Activated naive CD4-positive, alpha-beta T cell treated with anti-CD3 and anti-CD28 coated beads for 36 hours (primary cell): ENCODE measurements at regions not wholly inside any gene's neighbourhood (a gene's known extent, or its start where the extent isn't known, plus 50 kb on each side); places are given as distances from the start of the nearest gene placed in this dataset.

Experiments used
- CTCF ChIA-PET: fragments of 350-600 bp; sonication (Branson Sonifier 250); formaldehyde crosslinking; loops from one replicate; lab custom pipeline; 2021; ENCODE audit warnings: antibody characterized with exemption; lab: Charles Lee
- DNase-seq: peaks from one replicate; pipeline ENCODE4 v3.0.0-alpha.2; 2020
- H3K27ac Mint-ChIP-seq: one replicate; pipeline ENCODE4 v1.8.0; 2021; ENCODE audit warnings: mild to moderate bottlenecking, mixed read lengths
- H3K27me3 Mint-ChIP-seq: one replicate; pipeline ENCODE4 v1.8.0; 2021; ENCODE audit warnings: low read depth, mixed read lengths
- H3K36me3 Mint-ChIP-seq: one replicate; pipeline ENCODE4 v1.8.0; 2021; ENCODE audit warnings: low read depth, mixed read lengths
- H3K4me1 Mint-ChIP-seq: one replicate; pipeline ENCODE4 v1.8.0; 2021; ENCODE audit warnings: low read depth, mixed read lengths
- H3K4me3 Mint-ChIP-seq: one replicate; pipeline ENCODE4 v1.8.0; 2021; ENCODE audit warnings: mild to moderate bottlenecking, moderate library complexity, mixed read lengths
- H3K9me3 Mint-ChIP-seq: one replicate; pipeline ENCODE4 v1.8.0; 2021; ENCODE audit warnings: mixed read lengths
- intact Hi-C: fragments of 100-400 bp; cut with micrococcal nuclease; formaldehyde crosslinking; loops from one replicate; pipeline ENCODE4 v1.15.1; 2023

GRCh38 chrX:149207518-149207917 lies 297.6 kb downstream of the IDS start:
- Mint-ChIP-seq H3K4me3 (no peak overlapping the region), H3K36me3 (no peaks in the 10 kb centered on the region), H3K27me3 (peaks cover 2% of the 10 kb centered on the region), H3K9me3 (peaks cover 1% of the 10 kb centered on the region), H3K27ac (no peak overlapping the region), H3K4me1 (no peaks in the 10 kb centered on the region)
- intact Hi-C loops: no loop called here
- DNase-seq: no peak
- CTCF ChIA-PET: no interaction called here

GRCh38 chrX:149205937-149206336 lies 299.2 kb downstream of the IDS start:
- Mint-ChIP-seq H3K4me3 (no peak overlapping the region), H3K9me3 (peaks cover 1% of the 10 kb centered on the region), H3K4me1 (no peaks in the 10 kb centered on the region), H3K27ac (no peak overlapping the region), H3K36me3 (no peaks in the 10 kb centered on the region), H3K27me3 (peaks cover 2% of the 10 kb centered on the region)
- CTCF ChIA-PET: interaction anchor here (0.6 kb wide), 1 partner anchor 604 kb away, joined by 4 read pairs; no protein-coding TSS in a partner anchor
- DNase-seq: no peak
- intact Hi-C loops: no loop called here

- no peaks in the 10 kb centered on the region for H3K36me3 Mint-ChIP-seq
- no peak overlapping the region for H3K4me3 Mint-ChIP-seq
- no peak overlapping the region for H3K27ac Mint-ChIP-seq
- H3K4me1 Mint-ChIP-seq: no peaks in the 10 kb centered on the region
- CTCF ChIA-PET: no interaction called here
- peaks cover 1% of the 10 kb centered on the region for H3K9me3 Mint-ChIP-seq
- DNase-seq: no peak
- H3K27me3 Mint-ChIP-seq: peaks cover 2% of the 10 kb centered on the region
- intact Hi-C loops: no loop called here
These were observed 300.0 kb downstream of the IDS start for GRCh38 chrX:149205081-149205480.

GRCh38 chrX:149199734-149200133 lies 305.4 kb downstream of the IDS start:
- intact Hi-C loops: no loop called here
- CTCF ChIA-PET: no interaction called here
- Mint-ChIP-seq H3K27ac (no peak overlapping the region), H3K4me1 (peaks cover 2% of the 10 kb centered on the region), H3K4me3 (no peak overlapping the region), H3K27me3 (peaks cover 2% of the 10 kb centered on the region), H3K36me3 (no peaks in the 10 kb centered on the region), H3K9me3 (peaks cover 1% of the 10 kb centered on the region)
- DNase-seq: no peak

- CTCF ChIA-PET: no interaction called here
- H3K27me3 Mint-ChIP-seq: peaks cover 2% of the 10 kb centered on the region
- H3K36me3 Mint-ChIP-seq: no peaks in the 10 kb centered on the region
- H3K27ac Mint-ChIP-seq: no peak overlapping the region
- H3K9me3 Mint-ChIP-seq: peaks cover 1% of the 10 kb centered on the region
- H3K4me1 Mint-ChIP-seq: peaks cover 2% of the 10 kb centered on the region
- DNase-seq: peak; percentile 7
- intact Hi-C loops: no loop called here
- H3K4me3 Mint-ChIP-seq: no peak overlapping the region
These were observed 305.9 kb downstream of the IDS start for GRCh38 chrX:149198980-149199732.

GRCh38 chrX:149185087-149185486 lies 320.0 kb downstream of the IDS start:
- Mint-ChIP-seq H3K36me3 (no peaks in the 10 kb centered on the region), H3K9me3 (no peaks in the 10 kb centered on the region), H3K4me1 (no peaks in the 10 kb centered on the region), H3K27ac (no peak overlapping the region), H3K27me3 (peaks cover 3% of the 10 kb centered on the region), H3K4me3 (no peak overlapping the region)
- CTCF ChIA-PET: no interaction called here
- DNase-seq: no peak
- intact Hi-C loops: no loop called here

- H3K4me1 Mint-ChIP-seq: no peaks in the 10 kb centered on the region
- intact Hi-C loops: no loop called here
- H3K9me3 Mint-ChIP-seq: no peaks in the 10 kb centered on the region
- peaks cover 7% of the 10 kb centered on the region for H3K27me3 Mint-ChIP-seq
- no peak overlapping the region for H3K4me3 Mint-ChIP-seq
- H3K27ac Mint-ChIP-seq: no peak overlapping the region
- no peak for DNase-seq
- H3K36me3 Mint-ChIP-seq: no peaks in the 10 kb centered on the region
- CTCF ChIA-PET: no interaction called here
These were observed 343.5 kb downstream of the IDS start for GRCh38 chrX:149161435-149162088.

GRCh38 chrX:149157976-149158375 lies 347.1 kb downstream of the IDS start:
- no peak overlapping the region for H3K27ac Mint-ChIP-seq
- H3K4me1 Mint-ChIP-seq: no peaks in the 10 kb centered on the region
- no peaks in the 10 kb centered on the region for H3K9me3 Mint-ChIP-seq
- CTCF ChIA-PET: no interaction called here
- no peaks in the 10 kb centered on the region for H3K36me3 Mint-ChIP-seq
- no peak for DNase-seq
- H3K4me3 Mint-ChIP-seq: no peak overlapping the region
- peaks cover 7% of the 10 kb centered on the region for H3K27me3 Mint-ChIP-seq
- intact Hi-C loops: no loop called here

- Mint-ChIP-seq H3K27ac (no peak overlapping the region), H3K36me3 (no peaks in the 10 kb centered on the region), H3K27me3 (no peaks in the 10 kb centered on the region), H3K4me3 (no peak overlapping the region), H3K9me3 (no peaks in the 10 kb centered on the region), H3K4me1 (no peaks in the 10 kb centered on the region)
- no peak for DNase-seq
- intact Hi-C loops: loop anchor here (5.0 kb wide), 1 partner anchor 134 kb away; no protein-coding TSS in a partner anchor
- CTCF ChIA-PET: no interaction called here
These were observed 352.2 kb downstream of the IDS start for GRCh38 chrX:149152941-149153340.

- Mint-ChIP-seq H3K36me3 (no peaks in the 10 kb centered on the region), H3K4me1 (no peaks in the 10 kb centered on the region), H3K27ac (no peak overlapping the region), H3K9me3 (no peaks in the 10 kb centered on the region), H3K4me3 (no peak overlapping the region), H3K27me3 (no peaks in the 10 kb centered on the region)
- DNase-seq: no peak
- intact Hi-C loops: loop anchor here (5.0 kb wide), 1 partner anchor 135 kb away; no protein-coding TSS in a partner anchor
- CTCF ChIA-PET: no interaction called here
These were observed 353.0 kb downstream of the IDS start for GRCh38 chrX:149151805-149152757.

GRCh38 chrX:149145845-149146285 lies 359.2 kb downstream of the IDS start:
- CTCF ChIA-PET: no interaction called here
- H3K4me1 Mint-ChIP-seq: no peaks in the 10 kb centered on the region
- H3K27me3 Mint-ChIP-seq: no peaks in the 10 kb centered on the region
- intact Hi-C loops: no loop called here
- no peak overlapping the region for H3K4me3 Mint-ChIP-seq
- no peaks in the 10 kb centered on the region for H3K36me3 Mint-ChIP-seq
- DNase-seq: no peak
- H3K9me3 Mint-ChIP-seq: no peaks in the 10 kb centered on the region
- H3K27ac Mint-ChIP-seq: no peak overlapping the region

GRCh38 chrX:149131774-149132173 lies 373.3 kb downstream of the IDS start:
- Mint-ChIP-seq H3K27ac (no peak overlapping the region), H3K27me3 (no peaks in the 10 kb centered on the region), H3K36me3 (no peaks in the 10 kb centered on the region), H3K9me3 (no peaks in the 10 kb centered on the region), H3K4me3 (no peak overlapping the region), H3K4me1 (no peaks in the 10 kb centered on the region)
- DNase-seq: no peak
- CTCF ChIA-PET: no interaction called here
- intact Hi-C loops: no loop called here
